GM13976 (cell line): ENCODE measurements at regions not wholly inside any gene's neighbourhood (a gene's known extent, or its start where the extent isn't known, plus 50 kb on each side); places are given as distances from the start of the nearest gene placed in this dataset.

Experiments
- DNase-seq: peaks from one replicate; pipeline ENCODE4 v3.0.0; 2012; ENCODE audit warnings: low spot score
- in situ Hi-C: fragments of 300-500 bp; cut with MboI; formaldehyde crosslinking; loops from one replicate; pipeline ENCODE4 v1.12.0; 2022; ENCODE audit warnings: low sequenced_read_pairs, mixed read lengths, inconsistent platforms; ENCODE audit not compliant: unreplicated experiment
- TF ChIP-seq, protein P1 (sequence below): IDR thresholded peaks from 2 replicates; pipeline ENCODE4 v1.5.1; 2012; ENCODE audit warnings: borderline replicate concordance, mild to moderate bottlenecking; ENCODE audit not compliant: insufficient read depth; ENCODE audit errors: extremely low read depth, missing control alignments, control extremely low read depth

- no peak for DNase-seq
- TF ChIP-seq, protein P1, sequence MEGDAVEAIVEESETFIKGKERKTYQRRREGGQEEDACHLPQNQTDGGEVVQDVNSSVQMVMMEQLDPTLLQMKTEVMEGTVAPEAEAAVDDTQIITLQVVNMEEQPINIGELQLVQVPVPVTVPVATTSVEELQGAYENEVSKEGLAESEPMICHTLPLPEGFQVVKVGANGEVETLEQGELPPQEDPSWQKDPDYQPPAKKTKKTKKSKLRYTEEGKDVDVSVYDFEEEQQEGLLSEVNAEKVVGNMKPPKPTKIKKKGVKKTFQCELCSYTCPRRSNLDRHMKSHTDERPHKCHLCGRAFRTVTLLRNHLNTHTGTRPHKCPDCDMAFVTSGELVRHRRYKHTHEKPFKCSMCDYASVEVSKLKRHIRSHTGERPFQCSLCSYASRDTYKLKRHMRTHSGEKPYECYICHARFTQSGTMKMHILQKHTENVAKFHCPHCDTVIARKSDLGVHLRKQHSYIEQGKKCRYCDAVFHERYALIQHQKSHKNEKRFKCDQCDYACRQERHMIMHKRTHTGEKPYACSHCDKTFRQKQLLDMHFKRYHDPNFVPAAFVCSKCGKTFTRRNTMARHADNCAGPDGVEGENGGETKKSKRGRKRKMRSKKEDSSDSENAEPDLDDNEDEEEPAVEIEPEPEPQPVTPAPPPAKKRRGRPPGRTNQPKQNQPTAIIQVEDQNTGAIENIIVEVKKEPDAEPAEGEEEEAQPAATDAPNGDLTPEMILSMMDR = no peak
- in situ Hi-C loops = no loop called here
Measured at GRCh38 chr1:71311376-71311775, 230.5 kb upstream of the ZRANB2 start.

DNA sequence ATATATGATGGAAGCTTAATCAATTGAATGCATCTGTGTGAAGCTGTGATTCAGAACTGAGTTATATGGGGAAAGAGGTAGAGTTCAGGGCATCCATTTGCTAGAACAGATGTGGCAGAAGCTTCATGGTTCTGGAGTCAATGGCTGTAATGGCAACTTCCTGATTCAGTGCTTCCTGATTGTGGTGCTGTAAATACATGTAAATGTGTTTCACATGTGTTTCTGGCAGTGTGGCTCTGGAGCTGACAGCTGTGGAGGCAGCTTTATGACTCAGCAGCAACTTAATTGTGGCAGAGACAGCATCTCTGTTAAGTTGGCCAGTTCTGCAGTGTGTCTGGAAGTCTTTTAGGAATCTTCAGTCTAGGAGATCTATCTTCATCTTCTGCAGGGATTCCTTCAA is 226.6 kb upstream of the ZRANB2 start:
- DNase-seq = no peak
- TF ChIP-seq, protein P1 = no peak
- in situ Hi-C loops = no loop called here

DNA sequence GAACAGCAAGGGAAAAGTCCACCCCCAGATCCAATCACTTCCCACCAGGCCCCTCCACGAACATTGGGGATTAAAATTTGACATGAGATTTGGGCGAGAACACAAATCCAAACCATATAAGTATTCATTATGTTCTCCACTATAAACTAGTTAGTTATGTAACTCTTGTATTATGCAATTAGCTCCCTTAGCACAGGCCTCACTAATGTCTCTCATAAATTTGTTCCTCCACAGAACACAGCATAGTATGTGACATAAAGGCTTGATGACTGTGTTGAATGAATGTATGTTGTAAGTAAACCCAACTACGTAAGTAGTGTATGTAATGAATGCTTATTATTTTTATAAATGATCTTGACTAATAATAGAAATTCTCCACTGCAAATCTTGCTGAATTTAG is 223.3 kb upstream of the ZRANB2 start:
- in situ Hi-C loops = no loop called here
- TF ChIP-seq, protein P1 = no peak
- DNase-seq = no peak

GRCh38 chr1:71303617-71304041 is 222.8 kb upstream of the ZRANB2 start:
- in situ Hi-C loops = no loop called here
- DNase-seq = no peak
- TF ChIP-seq, protein P1 = no peak

DNA sequence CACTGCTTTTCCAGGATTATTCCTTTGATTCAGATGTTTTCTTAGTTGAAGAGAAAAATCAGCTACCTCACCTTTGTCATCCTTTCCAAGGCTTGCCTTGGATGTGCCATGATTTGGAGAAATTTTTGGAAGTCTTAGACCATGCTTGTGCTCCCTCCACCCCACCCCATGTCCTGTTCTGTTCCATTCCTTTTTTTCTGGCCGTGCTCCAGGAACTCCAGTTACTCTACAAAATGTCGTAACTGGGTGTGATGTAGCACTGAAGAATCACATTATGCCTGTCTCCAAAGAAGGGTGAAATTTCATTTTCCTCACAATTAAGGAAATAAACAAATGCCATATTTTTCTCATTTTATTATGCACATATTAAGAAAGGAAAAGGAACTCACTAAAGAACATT is 217.8 kb upstream of the ZRANB2 start:
- TF ChIP-seq, protein P1 = no peak
- DNase-seq = no peak
- in situ Hi-C loops = no loop called here

DNA sequence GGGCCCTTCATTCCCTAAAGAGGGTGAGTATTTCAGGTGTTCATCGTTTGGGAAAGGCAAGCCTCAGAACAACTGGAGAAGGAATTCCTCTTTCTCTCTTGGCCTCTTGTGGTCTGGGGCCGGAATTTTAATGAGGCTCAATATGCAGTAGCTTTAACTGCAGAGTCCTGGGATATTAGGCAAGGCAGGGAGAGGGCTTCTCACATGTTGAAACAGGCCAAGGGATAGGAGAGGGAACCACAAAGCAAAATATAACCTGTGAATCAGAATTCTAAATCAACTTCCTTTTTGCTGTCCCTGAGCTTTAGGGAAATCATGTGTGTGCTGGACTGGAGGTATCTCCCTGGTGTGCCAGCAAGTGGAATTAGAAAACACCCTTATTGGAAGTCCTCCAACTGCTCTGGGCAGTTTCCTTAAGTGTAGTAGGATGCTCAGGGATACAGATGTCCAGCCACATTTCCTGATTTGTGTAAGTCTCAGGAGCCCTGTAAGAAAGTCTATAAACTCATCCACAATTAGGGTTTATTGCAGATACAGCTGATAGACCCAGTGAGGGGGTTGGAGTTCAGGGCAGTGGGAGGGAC is 215.8 kb upstream of the ZRANB2 start:
- no peak for DNase-seq
- TF ChIP-seq, protein P1 = no peak
- in situ Hi-C loops = no loop called here
